ENCODE measurements at regions not wholly inside any gene's neighbourhood (a gene's known extent, or its start where the extent isn't known, plus 50 kb on each side); places are given as distances from the start of the nearest gene placed in this dataset.

DNA sequence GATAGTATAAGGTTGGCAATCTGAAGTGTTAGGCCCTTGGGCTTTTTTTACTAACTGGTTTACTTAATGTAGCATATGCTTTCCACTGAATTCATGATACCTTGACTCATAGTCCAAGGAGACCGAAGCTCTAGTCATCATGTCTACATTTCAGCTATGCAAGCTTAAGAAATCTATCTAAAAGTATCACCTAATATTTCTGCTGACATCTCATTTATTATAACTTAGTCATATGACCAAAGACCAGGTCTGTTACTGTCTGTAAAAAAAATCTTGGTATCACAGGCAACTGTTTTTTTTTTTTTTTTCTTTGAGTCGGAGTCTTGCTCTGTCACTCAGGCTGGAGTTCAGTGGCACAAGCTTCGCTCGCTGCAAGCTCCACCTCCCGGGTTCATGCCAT is 814.0 kb upstream of the NDST4 start:
- no peak for DNase-seq (ENCODE audit: low read depth)

DNA sequence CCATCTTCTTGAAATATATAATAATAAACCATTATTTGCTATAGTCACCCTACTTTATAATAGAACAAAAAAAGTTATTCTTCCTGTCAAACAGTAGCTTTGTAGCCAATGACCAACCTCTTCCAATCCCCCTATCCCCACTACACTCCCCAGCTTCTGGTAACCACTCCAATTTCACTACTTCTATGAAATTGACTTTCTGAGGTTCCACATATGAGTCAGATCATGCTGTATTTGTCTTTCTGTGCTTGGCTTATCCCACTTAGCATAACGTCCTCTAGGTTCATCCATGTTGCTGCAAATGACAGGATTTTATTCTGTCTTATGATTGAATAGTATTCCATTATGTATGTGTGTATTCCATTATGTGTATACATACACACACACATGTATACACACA is 809.7 kb upstream of the NDST4 start:
- DNase-seq (ENCODE audit: low read depth) = no peak

DNA sequence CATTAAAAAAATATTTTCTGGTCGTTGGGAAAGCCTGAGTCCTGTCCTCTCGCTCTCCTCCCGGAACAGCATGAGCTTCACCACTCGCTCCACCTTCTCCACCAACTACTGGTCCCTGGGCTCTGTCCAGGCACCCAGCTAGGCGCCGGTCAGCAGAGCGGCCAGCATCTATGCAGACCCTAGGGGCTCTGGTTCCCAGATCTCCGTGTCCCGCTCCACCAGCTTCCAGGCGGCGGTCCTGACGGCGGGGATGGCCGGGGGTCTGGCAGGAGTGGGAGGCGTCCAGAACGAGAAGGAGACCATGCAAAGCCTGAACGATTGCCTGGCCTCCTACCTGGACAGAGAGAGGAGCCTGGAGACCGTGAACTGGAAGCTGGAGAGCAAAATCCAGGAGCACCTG is 807.2 kb upstream of the NDST4 start:
- DNase-seq (ENCODE audit: low read depth) = no peak

DNA sequence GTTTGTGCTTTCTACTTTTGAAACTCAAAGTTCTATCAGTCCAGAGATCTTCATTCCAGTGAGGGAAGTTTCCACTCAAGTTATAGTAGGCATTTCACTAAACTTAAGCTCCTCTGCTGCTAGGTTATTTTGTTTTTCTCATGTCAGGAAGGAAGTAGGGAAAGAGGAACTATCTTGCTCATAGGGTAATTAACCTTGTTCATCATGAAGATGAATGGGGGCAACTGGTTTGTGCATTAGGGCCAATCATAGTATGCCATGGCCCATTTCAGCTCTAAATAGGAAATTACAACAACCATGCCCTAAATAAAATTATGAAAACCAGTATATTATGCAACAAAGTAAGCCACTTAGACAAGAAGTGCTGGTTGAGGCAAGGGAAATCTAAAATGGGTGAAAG is 804.7 kb upstream of the NDST4 start:
- no peak for DNase-seq (ENCODE audit: low read depth)

DNA sequence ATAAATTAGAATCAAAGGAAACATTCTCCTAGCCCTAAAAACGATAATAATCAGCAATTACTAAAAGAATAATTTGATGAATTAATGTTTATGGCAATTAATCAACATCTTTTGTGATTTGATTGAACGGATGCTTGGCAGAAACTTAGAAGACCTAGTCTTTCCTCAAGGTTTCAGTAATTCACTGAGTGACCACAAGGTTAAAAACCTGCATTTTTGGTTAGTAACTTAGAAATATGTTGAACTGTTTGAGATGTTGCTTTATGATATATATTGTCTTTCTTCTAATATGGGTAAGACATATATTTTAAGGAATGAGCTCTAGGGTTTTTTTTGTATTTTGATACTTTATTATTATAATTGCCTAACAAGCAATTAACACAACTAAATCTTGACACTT is 793.0 kb upstream of the NDST4 start:
- no peak for DNase-seq (ENCODE audit: low read depth)

DNA sequence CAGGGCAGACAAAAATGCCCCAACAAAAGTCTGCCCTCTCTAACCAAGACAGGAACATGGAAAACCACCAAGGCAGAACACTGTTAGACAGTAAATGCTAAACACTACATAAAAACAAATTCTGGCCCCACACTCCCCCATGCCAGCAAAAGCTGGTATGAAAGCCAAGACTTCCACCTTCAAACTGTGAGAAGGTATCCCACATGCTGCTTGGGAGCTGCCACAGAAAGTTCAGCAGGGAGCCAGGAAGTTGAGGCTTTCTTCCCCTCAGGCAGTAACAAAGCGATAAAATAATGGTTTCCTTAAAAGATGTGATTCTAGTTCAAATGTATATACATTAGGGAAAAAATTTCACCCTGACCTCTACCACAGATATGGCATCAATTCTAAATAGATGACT is 770.4 kb upstream of the NDST4 start:
- DNase-seq (ENCODE audit: low read depth) = no peak

DNA sequence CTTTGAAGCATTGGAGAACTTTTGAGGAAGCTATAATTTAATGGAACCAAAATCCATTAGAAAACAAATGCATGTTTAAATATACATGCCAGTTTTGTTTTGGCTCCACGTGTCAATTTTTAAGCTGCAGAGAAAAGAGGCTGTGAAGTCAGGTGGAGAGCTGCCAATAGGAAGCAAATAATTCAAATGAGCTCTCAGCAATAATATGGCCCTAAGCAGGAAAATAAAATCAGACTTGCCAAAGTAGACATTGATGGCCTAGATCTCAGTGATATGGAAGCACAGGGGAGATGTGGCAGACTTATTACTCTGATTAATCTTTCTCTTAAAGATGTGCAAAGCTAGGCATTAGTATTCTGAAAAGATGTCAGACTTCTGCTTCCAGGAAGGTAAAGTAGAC is 769.8 kb upstream of the NDST4 start:
- no peak for DNase-seq (ENCODE audit: low read depth)

DNA sequence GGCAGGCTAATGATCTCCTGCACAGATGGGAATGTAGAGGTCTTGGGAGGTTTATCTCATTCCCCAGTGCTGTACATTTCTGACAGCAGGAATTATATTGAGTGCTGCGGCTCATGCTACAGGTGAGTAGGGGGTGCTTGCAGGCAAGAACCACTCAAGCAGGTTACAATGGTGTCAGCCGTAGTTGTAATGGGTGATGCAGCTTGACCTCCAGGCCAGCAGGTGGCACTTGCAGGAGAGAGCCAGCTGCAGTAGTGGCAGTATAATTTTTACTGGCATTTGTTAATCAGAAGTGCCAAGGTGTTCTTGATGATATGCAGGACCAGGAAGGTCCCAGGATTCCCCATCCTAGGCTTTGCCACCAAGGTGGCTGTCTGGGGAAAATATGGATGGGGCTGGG is 759.6 kb upstream of the NDST4 start:
- no peak for DNase-seq (ENCODE audit: low read depth)

DNA sequence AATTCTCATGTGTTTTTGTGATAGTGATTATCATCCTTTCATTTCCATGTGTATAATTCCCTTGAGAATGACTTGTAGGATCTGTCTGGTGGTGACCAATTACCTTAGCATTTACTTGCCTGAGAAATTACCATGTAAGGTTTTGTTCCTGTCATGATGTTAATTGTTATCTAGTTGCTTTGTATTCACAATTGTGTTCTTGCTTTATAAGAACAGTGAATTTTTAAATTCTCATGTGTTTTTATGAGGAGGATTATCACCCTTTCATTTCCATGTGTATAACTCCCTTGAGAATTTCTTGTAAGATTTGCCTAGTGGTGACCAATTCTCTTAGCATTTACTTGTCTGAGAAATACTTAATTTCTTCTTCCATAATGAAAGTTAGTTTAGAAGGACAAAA is 758.2 kb upstream of the NDST4 start:
- no peak for DNase-seq (ENCODE audit: low read depth)

DNA sequence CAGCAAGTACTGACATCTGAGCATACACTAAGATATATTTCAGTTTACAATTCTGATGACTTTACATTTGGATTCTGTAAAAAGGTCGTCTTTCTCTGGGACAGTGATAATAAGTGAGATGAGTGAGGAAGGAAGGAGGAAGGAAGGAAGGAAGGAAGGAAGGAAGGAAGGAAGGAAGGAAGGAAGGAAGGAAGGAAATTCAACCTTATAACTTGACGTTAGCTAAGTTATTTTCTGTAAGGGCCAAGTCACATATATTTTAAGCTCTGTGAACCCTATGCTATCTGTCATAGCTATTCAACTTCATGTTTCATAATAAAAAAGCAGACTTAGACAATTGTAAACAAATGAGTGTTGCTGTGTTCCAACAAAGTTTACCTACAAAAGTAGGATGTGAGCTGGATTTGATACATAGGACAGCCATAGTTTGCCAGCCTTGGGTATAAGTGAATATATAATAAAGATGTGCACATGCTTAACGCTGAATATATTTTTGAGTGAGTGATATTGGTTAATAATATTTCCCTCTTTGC is 753.0 kb upstream of the NDST4 start:
- no peak for DNase-seq (ENCODE audit: low read depth)

DNA sequence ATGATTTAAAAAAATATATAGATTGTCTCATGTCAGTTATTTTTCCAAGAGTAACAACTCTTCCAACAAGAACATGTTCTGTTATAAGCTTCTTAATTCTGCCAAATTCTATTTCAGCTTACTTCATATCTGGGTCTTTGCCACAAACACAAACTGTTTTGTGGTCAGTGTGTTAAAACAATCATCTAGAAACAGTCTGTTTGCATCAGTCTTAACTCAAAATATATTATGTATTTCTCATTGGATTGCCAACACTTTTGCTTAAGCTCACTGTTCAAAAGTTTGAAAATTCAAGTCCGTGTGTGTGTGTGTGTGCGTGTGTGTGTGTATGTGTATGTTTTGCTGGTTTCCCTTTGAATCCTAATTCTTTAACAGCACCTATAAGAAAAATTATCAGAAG is 752.3 kb upstream of the NDST4 start:
- no peak for DNase-seq (ENCODE audit: low read depth)

DNA sequence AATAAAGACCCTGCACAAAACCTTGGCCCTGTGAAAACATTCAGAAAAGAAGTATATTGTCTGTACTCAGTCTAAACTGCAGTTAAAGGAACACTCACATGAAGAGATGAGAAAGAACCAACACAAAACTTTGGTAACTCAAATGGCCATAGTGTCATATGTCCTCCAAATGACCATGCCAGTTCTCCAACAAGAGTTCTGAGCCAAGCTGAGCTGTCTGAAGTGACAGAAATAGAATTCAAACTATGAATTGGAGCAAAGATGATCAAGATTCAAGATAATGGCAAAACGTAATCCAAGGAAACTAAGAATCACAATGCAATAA is 739.3 kb upstream of the NDST4 start:
- no peak for DNase-seq (ENCODE audit: low read depth)

DNA sequence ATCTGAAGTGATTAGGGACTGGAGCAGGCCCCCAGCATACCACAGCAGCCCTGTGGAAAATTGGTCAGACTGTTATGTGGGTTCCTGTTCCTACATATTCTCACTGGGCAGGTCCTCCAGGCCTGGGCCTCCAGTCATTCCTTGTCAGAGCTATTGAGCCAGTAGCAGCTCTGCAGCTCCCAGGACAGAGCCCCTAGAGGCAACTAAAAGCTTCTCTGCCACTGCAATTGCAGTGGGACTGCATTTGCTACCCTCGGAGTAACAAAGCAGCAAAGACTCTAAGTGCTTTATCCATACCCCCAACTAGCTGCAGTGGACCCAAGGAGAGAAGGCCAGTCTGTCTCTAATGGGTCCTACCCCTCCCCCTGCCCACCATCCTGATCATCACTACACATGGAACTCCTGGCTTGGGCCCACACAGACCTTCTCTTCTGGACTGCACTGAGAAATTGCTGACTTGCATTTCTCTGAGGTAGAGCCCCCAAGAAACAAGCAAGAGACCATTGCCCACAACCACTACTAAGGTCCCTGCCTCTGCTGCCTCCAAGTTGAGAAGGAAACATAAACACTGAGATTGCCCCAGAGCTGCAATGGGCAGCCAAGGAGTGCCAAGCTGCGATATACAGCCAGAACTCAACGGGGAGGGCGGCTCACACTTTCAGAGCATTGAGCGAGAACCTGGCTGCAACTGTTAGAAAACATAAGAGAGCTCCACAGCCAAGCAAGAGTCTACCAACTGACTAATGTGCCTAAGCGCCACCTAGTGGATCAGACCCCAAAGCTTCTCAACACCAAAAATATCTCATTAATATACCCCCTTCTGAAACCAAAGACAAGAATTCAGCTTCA is 738.7 kb upstream of the NDST4 start:
- DNase-seq (ENCODE audit: low read depth) = no peak

DNA sequence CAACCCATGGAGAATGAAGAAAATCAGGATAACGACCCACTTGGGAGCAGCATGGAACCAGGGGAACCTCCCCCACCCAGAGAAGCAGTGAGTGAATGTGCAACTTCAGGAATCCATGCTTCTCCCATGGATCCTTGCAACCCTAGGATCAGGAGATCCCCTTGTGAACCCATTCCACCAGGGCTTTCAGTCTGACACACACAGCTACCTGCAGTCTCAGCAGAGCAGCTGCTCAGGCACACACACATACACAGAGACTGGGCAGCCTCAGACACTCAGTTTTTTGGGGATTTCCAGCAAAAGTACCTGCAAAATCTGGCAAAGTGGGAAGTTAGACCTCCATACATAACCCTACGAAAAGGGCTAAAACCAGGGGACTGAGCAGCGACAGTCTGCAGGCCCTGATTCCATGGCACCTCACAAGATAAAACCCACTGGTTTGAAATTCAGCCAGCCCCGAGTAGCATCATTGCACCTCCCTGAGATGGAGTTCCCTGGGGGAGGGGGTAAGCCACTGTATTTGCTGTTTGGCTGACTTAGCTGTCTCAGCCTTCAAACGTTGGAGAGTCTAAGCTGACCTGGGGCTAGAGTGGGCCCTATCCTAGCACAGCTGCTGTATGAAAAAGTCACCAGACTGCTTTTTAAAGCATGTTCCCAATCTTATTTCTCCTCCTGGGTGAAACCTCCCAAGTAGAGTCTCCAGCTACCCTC is 737.5 kb upstream of the NDST4 start:
- no peak for DNase-seq (ENCODE audit: low read depth)

DNA sequence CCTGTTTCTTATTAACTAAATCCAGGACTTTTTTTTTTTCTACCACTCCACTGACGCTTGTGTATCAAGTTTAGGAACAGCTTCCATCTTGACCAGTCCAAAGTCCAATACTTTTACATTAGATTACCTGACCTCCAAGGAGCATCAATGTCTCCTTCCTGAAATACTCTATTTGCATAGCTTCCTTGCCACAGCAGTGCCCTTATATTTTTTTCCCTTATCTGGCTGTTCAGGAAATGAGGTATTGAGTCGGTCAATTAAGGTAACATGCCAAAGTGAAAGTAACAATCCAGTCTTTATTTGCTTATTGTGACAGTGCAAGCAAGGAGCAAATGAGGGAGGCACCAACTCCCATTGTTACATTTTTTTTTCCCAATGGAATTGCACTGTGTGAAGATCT is 730.8 kb upstream of the NDST4 start:
- DNase-seq (ENCODE audit: low read depth) = no peak

DNA sequence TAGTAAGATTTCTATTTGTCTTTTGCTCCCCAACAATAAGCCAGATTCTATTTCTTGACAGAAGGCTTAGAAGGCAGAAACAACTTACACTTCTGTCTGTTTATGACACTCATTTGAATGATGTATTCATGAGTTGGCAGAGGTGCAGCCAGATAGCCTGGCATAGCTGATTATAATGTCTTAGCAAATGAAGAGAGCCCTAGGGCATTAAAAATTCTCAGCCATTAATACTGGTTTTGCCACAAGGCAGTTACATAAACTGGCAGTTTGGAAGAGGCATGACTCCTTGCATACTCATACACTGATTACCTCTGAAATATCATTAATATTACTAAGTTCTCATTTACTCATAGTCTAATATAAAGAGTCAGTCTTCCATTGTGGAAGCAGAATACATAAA is 728.5 kb upstream of the NDST4 start:
- no peak for DNase-seq (ENCODE audit: low read depth)

DNA sequence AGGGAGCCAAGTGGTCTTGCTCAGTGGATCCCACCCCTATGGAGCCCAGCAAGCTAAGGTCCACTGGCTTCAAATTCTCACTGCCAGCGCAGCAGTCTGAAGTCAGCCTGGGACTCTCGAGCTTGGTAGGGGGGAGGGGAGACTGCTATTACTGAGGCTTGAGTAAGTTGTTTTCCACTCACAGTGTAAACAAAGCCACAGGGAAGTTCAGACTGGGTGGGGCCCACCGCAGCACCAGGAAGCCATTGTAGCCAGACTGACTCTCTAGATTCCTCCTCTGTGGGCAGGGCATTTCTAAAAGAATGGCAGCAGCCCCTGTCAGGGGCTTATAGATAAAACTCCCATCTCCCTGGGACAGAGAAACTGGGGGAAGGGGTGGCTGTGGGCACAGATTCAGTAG is 721.0 kb upstream of the NDST4 start:
- DNase-seq (ENCODE audit: low read depth) = no peak

DNA sequence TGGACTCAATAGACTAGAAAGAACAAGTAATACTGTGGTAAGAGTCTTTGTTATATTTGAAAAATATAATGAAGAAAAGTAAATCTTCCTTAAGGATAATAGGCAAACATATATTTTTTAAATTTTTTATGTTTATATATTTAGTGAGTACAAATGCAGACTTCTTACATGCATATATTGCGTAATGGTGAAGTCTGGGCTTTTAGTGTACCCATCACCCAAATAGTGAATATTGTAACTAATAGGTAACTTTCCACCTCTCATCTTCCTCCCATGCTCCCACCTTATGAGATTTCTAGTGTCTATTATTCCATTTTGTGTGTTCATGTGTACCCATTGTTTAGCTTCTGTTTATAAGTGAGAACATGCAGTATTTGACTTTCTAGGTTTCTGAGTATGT is 711.2 kb upstream of the NDST4 start:
- DNase-seq (ENCODE audit: low read depth) = no peak

DNA sequence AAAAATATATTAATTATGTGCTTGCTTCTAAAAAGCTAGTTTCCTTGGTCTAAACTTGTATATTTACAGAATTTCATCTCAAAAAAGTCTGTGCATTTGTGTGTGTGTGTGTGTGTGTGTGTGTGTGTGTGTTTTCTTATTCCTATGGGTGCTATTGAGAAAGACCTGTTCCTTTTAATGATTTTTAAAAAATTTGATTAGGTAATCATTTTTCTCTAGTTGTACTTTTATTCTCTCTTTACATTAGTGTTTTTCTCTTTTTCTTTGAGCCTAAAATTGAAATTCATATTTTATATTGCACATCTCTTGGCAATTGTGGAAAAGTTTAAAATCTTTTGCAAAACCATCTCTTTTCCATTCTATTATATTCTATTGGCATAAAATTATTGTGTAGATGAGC is 690.4 kb upstream of the NDST4 start:
- no peak for DNase-seq (ENCODE audit: low read depth)

DNA sequence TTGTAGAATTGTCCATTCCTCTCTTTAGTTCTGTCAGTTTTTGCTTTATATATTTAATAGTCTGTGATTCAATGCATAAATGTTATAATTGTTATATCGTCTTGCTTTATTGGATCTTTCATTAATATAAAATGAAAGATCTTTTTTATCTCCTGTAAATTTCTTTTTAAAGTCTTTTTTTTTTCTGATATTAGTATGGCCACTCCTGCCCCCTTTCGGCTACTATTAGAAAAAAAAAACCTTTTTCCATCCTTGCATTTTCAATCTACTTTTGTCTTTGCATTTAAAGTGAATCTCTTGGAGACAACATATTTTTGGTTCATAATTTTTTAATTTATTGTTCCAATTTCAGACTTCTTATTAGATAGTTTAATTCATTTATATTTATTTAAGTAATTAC is 677.4 kb upstream of the NDST4 start:
- DNase-seq (ENCODE audit: low read depth) = no peak

DNA sequence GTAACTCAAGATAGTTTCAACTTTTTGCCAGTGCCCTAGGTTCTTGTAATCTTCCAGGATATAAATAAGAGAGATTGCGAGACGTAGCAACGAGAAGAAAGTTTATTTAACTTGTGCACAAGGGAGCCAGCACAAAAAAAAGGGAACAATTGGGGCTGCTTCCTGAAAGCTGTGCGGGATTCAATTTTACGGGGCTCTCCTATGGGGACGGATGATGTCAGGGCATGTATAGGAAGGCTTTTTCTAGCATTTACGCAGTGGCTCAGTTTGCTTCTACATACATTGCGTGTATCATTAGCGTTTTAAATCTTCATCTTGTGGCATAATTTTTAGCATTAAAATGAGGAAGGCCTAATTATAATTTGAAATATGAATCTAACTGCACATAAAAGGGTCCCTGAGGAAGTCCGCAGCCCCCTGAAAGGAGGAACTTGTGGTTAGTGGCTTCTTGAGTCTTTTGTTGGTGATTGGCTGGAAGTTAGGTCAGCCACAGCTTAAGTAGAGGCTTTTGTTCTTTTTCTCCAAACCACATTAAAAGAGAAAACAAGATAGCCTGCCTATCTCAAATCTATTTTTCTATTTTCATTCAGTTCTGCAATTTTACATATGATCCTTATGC is 668.2 kb upstream of the NDST4 start:
- no peak for DNase-seq (ENCODE audit: low read depth)

DNA sequence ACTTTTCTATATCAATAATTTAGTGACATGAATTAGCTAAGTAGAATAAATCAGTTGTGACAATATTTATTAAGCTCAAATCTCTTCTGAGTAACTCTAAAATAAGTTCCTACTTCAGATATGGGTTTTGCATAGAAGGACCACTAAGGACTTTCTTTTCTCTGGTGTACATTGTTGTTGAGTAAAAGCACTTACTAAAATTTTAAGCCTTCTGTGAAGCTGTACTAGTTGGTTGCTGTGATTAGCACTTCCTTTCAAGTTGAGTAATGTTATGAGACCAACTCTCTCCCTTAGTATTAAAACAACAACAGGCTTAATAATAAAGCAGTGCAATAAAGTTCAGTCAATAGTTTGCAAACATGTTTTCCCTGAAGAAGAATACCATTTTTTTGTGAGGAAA is 667.4 kb upstream of the NDST4 start:
- DNase-seq (ENCODE audit: low read depth) = no peak

DNA sequence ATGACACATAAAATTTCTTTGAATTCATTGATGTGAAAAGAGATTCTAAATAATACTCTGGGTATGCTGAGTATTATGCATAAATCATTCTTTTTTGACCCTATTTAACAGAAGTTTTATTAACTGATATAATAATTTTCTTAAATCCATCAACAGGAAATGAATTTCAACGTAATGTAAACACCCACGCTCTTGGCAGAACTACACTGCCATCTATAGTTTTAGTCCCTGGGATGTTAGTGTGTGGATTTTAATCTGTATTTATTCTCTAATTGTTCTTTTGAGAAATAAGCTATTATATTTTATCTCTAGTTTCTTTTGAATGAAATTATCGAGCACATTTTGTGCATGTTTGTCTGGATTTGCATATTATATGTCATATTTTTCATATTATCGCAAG is 666.8 kb upstream of the NDST4 start:
- DNase-seq (ENCODE audit: low read depth) = no peak
